GM12878 (cell line): ENCODE measurements at regions not wholly inside any gene's neighbourhood (a gene's known extent, or its start where the extent isn't known, plus 50 kb on each side); places are given as distances from the start of the nearest gene placed in this dataset.

ENCODE experiments used
- ATAC-seq: fragments of 200-7000 bp; cut with Tn5 transposase; 3 replicates; pipeline ENCODE4 v1.9.1; 2020; ENCODE audit warnings: mild to moderate bottlenecking, moderate library complexity
- BruUV-seq: library from RNA; stranded (reverse); fragments of 400-500 nt; replicated peaks from 2 replicates; lab custom pipeline; 2021; lab: Mats Ljungman, UMichigan
- CTCF ChIA-PET: fragments of 300-600 bp; sonication (Branson Sonifier 250); formaldehyde crosslinking; extraction: SDS; loops from one replicate; lab custom pipeline; 2021; ENCODE audit warnings: inconsistent platforms; lab: Yijun Ruan, JAX
- POLR2A ChIA-PET: fragments of 350-600 bp; formaldehyde crosslinking; extraction: SDS; loops from one replicate; lab custom pipeline; 2021; ENCODE audit warnings: inconsistent platforms; lab: Charles Lee
- RAD21 ChIA-PET: fragments of 300-600 bp; sonication (Branson Sonifier 250); formaldehyde crosslinking; loops from one replicate; lab custom pipeline; 2023; ENCODE audit warnings: antibody characterized with exemption; ENCODE audit not compliant: unreplicated experiment; lab: Charles Lee
- SMC1A ChIA-PET: fragments of 300-600 bp; sonication (Branson Sonifier 250); formaldehyde crosslinking; loops from one replicate; lab custom pipeline; 2023; ENCODE audit not compliant: unreplicated experiment, uncharacterized antibody; lab: Charles Lee
- DNase-seq: peaks from one replicate; pipeline ENCODE4 v3.0.0-alpha.2; 2011; ENCODE audit warnings: low read depth, low spot score
- FAIRE-seq: peaks from 3 replicates; lab custom pipeline; 2011; peaks lifted over from hg19 to GRCh38; lab: Jason Lieb, UNC
- H2AFZ ChIP-seq: 2 replicates; pipeline ENCODE4 v1.6.0; 2011; ENCODE audit warnings: low read depth, low read length, control low read depth; ENCODE audit not compliant: control insufficient read depth
- H3K27ac ChIP-seq: 2 replicates; pipeline ENCODE4 v1.5.1; 2011; ENCODE audit warnings: control low read depth; ENCODE audit not compliant: control insufficient read depth, insufficient read depth
- H3K27me3 ChIP-seq, 2 experiments: replicated peaks in 1 of 2; 2 replicates each; pipeline versions ENCODE4 v1.6.0 to v1.6.1; 2011; ENCODE audit warnings: low read length in 1 of 2; ENCODE audit not compliant: control insufficient read depth in 2 of 2, insufficient read depth in 2 of 2
- H3K36me3 ChIP-seq, 2 experiments: 2 replicates each; pipeline ENCODE4 v1.5.1; 2011; ENCODE audit warnings: low read length in 1 of 2; ENCODE audit not compliant: control insufficient read depth in 2 of 2, insufficient read depth in 2 of 2
- H3K4me1 ChIP-seq: 2 replicates; pipeline ENCODE4 v1.6.1; 2011; ENCODE audit warnings: mild to moderate bottlenecking, low read length, moderate library complexity, mixed read lengths; ENCODE audit not compliant: control insufficient read depth, insufficient read depth
- H3K4me2 ChIP-seq: 2 replicates; pipeline ENCODE4 v1.6.0; 2011; ENCODE audit warnings: control low read depth; ENCODE audit not compliant: control insufficient read depth, insufficient read depth
- H3K4me3 ChIP-seq: fragments of 200-600 bp; sonication (generic); 2 replicates; pipeline ENCODE4 v1.5.1; 2016
- H3K79me2 ChIP-seq: 2 replicates; pipeline ENCODE4 v1.6.0; 2011; ENCODE audit warnings: low read length; ENCODE audit not compliant: control insufficient read depth, insufficient read depth
- H3K9ac ChIP-seq: 2 replicates; pipeline ENCODE4 v1.8.0; 2011; ENCODE audit warnings: low read length, control low read depth, mixed read lengths; ENCODE audit not compliant: control insufficient read depth, insufficient read depth
- H3K9me3 ChIP-seq: replicated peaks from 3 replicates; pipeline ENCODE4 v1.5.1; 2011; ENCODE audit warnings: mild to moderate bottlenecking, low read length; ENCODE audit not compliant: control insufficient read depth, insufficient read depth
- H4K20me1 ChIP-seq: 2 replicates; pipeline ENCODE4 v1.6.0; 2011; ENCODE audit not compliant: control insufficient read depth, insufficient read depth
- IKZF1 ChIP-seq: fragments of 450-650 bp; conservative IDR thresholded peaks from 2 replicates; pipeline ENCODE4 v1.6.1; 2017; ENCODE audit warnings: antibody characterized with exemption, mild to moderate bottlenecking
- PAX5 ChIP-seq: IDR thresholded peaks from 2 replicates; pipeline ENCODE4 v1.6.1; 2011; ENCODE audit warnings: low read depth, low read length, borderline replicate concordance
- POLR2AphosphoS5 ChIP-seq: IDR thresholded peaks from 2 replicates; pipeline ENCODE4 v1.6.1; 2011; ENCODE audit warnings: mild to moderate bottlenecking, low read length, inconsistent platforms
- TBL1XR1 ChIP-seq: IDR thresholded peaks from 2 replicates; pipeline ENCODE4 v1.6.1; 2012; ENCODE audit warnings: low read depth, low read length, improper control_type of control experiment
- TCF12 ChIP-seq: IDR thresholded peaks from 2 replicates; pipeline ENCODE4 v1.6.1; 2011; ENCODE audit warnings: low read depth, mild to moderate bottlenecking, low read length
- ZNF207 ChIP-seq: fragments of 450-650 bp; IDR thresholded peaks from 2 replicates; pipeline ENCODE4 v1.6.1; 2014; ENCODE audit warnings: antibody characterized with exemption, mild to moderate bottlenecking, borderline replicate concordance
- WGBS: methylation state at CpG from one replicate; pipeline ENCODE4 v1.1.6; 2016; ENCODE audit warnings: low lambda C conversion rate; ENCODE audit not compliant: insufficient replicate concordance, insufficient coverage; ENCODE audit errors: missing lambda C conversion rate; 5-methylcytosine and 5-hydroxymethylcytosine counted together
- in situ Hi-C: fragments of 300-500 bp; cut with MboI; formaldehyde crosslinking; loops from 9 replicates; pipeline ENCODE4 v1.14.3; 2018; ENCODE audit warnings: mixed read lengths
- intact Hi-C: fragments of 100-400 bp; cut with micrococcal nuclease; formaldehyde crosslinking; loops from one replicate; pipeline ENCODE4 v1.14.2; 2022; ENCODE audit not compliant: unreplicated experiment

DNA sequence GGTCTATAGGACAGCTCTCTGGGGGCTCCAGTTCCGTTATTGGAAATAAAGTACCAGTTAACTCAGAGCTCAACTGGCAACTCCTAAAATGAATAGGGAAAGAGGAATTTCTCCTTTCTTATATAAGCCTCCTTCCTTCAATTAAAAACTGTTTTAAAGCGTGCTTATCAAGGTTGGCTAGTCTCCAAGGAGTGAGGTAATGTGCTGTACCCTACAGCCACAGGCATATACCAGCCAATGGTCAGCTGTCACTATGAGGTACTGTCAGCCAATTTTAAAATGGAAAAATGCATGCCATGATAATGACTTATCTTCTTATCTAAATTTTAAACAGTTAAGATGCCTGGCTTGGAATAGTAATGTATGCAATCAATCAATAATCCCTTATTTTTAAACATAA lies 76.2 kb downstream of the PLCE1 start:
- Histone ChIP-seq H3K4me1 (no peaks in the 10 kb centered on the region), H3K9ac (no peak overlapping the region), H2AFZ (no peak overlapping the region), H3K79me2 (no peaks in the 10 kb centered on the region), H4K20me1 (no peaks in the 10 kb centered on the region), H3K27ac (no peak overlapping the region), H3K9me3 (no peaks in the 10 kb centered on the region), H3K4me2 (no peak overlapping the region), H3K27me3 (peaks cover 0 to 2% of the 10 kb centered on the region in 2 experiments; a peak in 1 of 4 replicates), H3K4me3 (no peak overlapping the region), H3K36me3 (no peaks in the 10 kb centered on the region)
- in situ Hi-C loops = no loop called here
- TF ChIP-seq ZNF207 (no peak), POLR2AphosphoS5 (no peak)
- no TSS peak for BruUV-seq
- 0% methylated on average over 2 of the region's 2 CpGs for WGBS
- intact Hi-C loops = no loop called here
- RAD21 ChIA-PET = no interaction called here
- DNase-seq (no peak), ATAC-seq (no peak), FAIRE-seq (no peak)
- CTCF ChIA-PET = no interaction called here
- SMC1A ChIA-PET = no interaction called here
- POLR2A ChIA-PET = no interaction called here

DNA sequence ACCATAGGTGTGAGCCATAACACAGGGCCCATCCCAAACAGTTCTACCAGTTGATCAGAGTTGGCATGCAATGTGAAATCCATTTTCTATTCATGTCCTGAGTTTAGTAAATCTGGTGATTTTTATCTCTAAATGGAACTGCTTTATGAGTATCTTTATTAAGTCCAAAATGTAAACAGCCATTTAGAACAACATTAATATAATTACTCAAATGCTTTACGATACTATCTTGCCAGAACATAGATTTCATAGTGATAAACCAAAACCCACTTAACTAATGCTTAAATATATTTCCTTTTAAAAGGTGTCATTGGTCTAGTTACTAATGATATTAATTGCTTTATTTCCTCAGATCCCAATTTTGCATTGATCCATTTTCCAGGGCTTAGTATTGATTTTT lies 80.7 kb downstream of the PLCE1 start:
- no peaks in the 10 kb centered on the region for H3K79me2 ChIP-seq
- no peaks in the 10 kb centered on the region for H4K20me1 ChIP-seq
- TF ChIP-seq PAX5 (no peak), TCF12 (no peak), TBL1XR1 (no peak), IKZF1 (no peak)
- CTCF ChIA-PET = no interaction called here
- no peak for DNase-seq
- no peak overlapping the region for H3K9ac ChIP-seq
- intact Hi-C loops = no loop called here
- in situ Hi-C loops = no loop called here
- RAD21 ChIA-PET = no interaction called here
- 11% methylated on average over 1 of the region's 1 CpG for WGBS
- BruUV-seq = no TSS peak
- H3K9me3 ChIP-seq = no peaks in the 10 kb centered on the region
- no peak for ATAC-seq
- POLR2A ChIA-PET = no interaction called here
- no peak overlapping the region for H3K27ac ChIP-seq
- no peaks in the 10 kb centered on the region for H3K4me1 ChIP-seq
- no peak overlapping the region for H2AFZ ChIP-seq
- no peak for FAIRE-seq
- no peak overlapping the region for H3K4me2 ChIP-seq
- no peaks in the 10 kb centered on the region for H3K36me3 ChIP-seq
- SMC1A ChIA-PET = no interaction called here
- H3K4me3 ChIP-seq = no peak overlapping the region
- H3K27me3 ChIP-seq = peaks cover 0 to 2% of the 10 kb centered on the region in 2 experiments; a peak in 1 of 4 replicates
